ENCODE measurements at regions not wholly inside any gene's neighbourhood (a gene's known extent, or its start where the extent isn't known, plus 50 kb on each side); places are given as distances from the start of the nearest gene placed in this dataset.

DNA sequence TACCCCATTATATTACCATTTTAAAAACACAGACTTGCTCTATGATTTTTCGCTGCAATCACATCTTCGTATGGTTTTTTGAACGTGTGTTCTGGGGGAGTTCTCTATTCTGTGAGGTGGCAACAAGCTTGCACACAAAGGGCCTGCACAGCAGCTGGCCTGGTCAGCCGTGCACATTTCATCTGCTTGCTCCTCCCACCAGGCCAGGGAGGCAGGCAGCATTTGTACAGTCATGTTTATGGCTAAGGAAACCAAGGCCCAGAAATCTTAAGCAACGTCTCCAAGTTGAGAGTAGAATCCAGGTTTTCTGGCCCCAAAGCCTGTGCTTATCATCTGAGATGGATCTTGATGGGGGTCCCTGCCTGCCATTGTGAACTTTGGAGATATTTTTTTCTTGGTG lies 106.4 kb upstream of the SMIM21 start:
- Mint-ChIP-seq H3K4me1 (peaks cover 10% of the 10 kb centered on the region), H3K36me3 (ENCODE audit: low read depth) (no peaks in the 10 kb centered on the region), H3K27ac (no peak overlapping the region), H3K4me3 (no peak overlapping the region), H3K27me3 (ENCODE audit: insufficient read depth) (no peaks in the 10 kb centered on the region), H3K9me3 (no peaks in the 10 kb centered on the region)
- Histone ChIP-seq H3K9me3 (ENCODE audit: control insufficient read depth, low read length) (no peaks in the 10 kb centered on the region), H3K4me3 (ENCODE audit: low read length) (no peak overlapping the region), H3K27ac (ENCODE audit: low read depth, low read length) (no peak overlapping the region), H3K36me3 (ENCODE audit: control insufficient read depth, insufficient read depth, low read length) (no peaks in the 10 kb centered on the region), H3K27me3 (ENCODE audit: control insufficient read depth, insufficient read depth, low read length, poor library complexity, severe bottlenecking) (no peaks in the 10 kb centered on the region), H3K9ac (ENCODE audit: extremely low read depth, low read length, poor library complexity, severe bottlenecking) (no peak overlapping the region), H3K4me1 (ENCODE audit: control insufficient read depth, insufficient read depth, low read length) (no peaks in the 10 kb centered on the region)
- WGBS, 2 experiments (ENCODE audit: insufficient coverage in 1 of 2, insufficient read length in 1 of 2), result 85 to 100% methylated on average over 1 to 5 of the region's 5 CpGs
- TF ChIP-seq, protein P1, sequence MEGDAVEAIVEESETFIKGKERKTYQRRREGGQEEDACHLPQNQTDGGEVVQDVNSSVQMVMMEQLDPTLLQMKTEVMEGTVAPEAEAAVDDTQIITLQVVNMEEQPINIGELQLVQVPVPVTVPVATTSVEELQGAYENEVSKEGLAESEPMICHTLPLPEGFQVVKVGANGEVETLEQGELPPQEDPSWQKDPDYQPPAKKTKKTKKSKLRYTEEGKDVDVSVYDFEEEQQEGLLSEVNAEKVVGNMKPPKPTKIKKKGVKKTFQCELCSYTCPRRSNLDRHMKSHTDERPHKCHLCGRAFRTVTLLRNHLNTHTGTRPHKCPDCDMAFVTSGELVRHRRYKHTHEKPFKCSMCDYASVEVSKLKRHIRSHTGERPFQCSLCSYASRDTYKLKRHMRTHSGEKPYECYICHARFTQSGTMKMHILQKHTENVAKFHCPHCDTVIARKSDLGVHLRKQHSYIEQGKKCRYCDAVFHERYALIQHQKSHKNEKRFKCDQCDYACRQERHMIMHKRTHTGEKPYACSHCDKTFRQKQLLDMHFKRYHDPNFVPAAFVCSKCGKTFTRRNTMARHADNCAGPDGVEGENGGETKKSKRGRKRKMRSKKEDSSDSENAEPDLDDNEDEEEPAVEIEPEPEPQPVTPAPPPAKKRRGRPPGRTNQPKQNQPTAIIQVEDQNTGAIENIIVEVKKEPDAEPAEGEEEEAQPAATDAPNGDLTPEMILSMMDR (conservative IDR thresholded peaks at IDR 0.05), result no peak
- DNase-seq, result no peak

DNA sequence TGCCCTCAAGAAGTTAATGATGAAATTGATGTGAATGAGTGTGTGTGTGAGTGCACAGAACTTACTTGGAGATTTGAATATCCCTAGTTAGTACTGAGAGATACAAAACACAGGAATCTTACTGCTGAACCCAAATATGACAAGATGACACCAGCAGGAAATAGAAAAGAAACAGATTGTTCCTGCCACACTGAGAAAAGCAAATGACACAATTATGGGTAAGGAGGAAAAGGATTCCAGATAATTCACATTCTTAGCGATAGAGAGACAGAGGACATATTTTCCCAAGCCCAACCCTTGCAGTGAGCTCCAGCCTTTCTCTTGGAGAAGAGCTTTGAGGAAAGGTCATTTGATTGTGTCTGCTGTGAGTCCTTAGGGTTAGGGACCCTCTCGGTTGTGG lies 105.7 kb upstream of the SMIM21 start:
- Histone ChIP-seq H3K9me3 (ENCODE audit: control insufficient read depth, low read length) (no peaks in the 10 kb centered on the region), H3K4me1 (ENCODE audit: control insufficient read depth, insufficient read depth, low read length) (no peaks in the 10 kb centered on the region), H3K36me3 (ENCODE audit: control insufficient read depth, insufficient read depth, low read length) (no peaks in the 10 kb centered on the region), H3K9ac (ENCODE audit: extremely low read depth, low read length, poor library complexity, severe bottlenecking) (no peak overlapping the region), H3K4me3 (ENCODE audit: low read length) (no peak overlapping the region), H3K27me3 (ENCODE audit: control insufficient read depth, insufficient read depth, low read length, poor library complexity, severe bottlenecking) (no peaks in the 10 kb centered on the region), H3K27ac (ENCODE audit: low read depth, low read length) (no peak overlapping the region)
- WGBS, 2 experiments (ENCODE audit: insufficient coverage in 1 of 2, insufficient read length in 1 of 2), result 82 to 100% methylated on average over 1 to 2 of the region's 2 CpGs
- peaks cover 10% of the 10 kb centered on the region for H3K4me1 Mint-ChIP-seq
- H3K27me3 Mint-ChIP-seq (ENCODE audit: insufficient read depth), result no peaks in the 10 kb centered on the region
- TF ChIP-seq, protein P1 (conservative IDR thresholded peaks at IDR 0.05), result no peak
- H3K27ac Mint-ChIP-seq, result no peak overlapping the region
- DNase-seq, result no peak
- H3K36me3 Mint-ChIP-seq (ENCODE audit: low read depth), result no peaks in the 10 kb centered on the region
- H3K9me3 Mint-ChIP-seq, result no peaks in the 10 kb centered on the region
- no peak overlapping the region for H3K4me3 Mint-ChIP-seq

DNA sequence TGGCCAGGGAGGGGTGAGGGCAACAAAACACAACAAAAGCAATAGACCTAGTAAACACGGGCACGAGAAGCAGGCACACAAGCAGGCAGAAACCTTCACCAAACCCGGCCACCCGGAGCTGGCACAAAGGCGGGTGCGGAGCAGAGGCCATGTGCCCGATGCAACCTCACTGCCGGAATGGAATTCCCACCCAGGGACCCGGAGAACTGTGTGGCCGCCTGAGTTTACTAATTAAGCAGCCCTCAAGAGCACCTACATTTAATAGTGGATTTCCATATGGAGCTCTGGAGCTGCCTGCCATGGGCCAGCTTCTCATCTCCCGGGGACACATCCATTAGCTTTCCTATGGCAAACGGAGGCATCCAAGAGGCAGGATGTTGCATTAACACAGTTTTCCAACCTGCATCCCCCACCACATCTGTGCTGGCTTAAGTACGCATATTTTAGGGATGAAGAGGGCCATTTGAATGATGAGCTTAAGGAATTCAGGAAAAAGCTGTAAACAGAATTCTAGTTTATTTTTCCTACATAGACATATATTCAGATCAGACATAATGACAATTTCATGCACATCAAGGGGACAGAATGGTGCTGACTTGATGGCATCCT lies 104.5 kb upstream of the SMIM21 start:
- Histone ChIP-seq H3K9ac (ENCODE audit: extremely low read depth, low read length, poor library complexity, severe bottlenecking) (no peak overlapping the region), H3K4me3 (ENCODE audit: low read length) (no peak overlapping the region), H3K9me3 (ENCODE audit: control insufficient read depth, low read length) (no peaks in the 10 kb centered on the region), H3K36me3 (ENCODE audit: control insufficient read depth, insufficient read depth, low read length) (no peaks in the 10 kb centered on the region), H3K4me1 (ENCODE audit: control insufficient read depth, insufficient read depth, low read length) (no peaks in the 10 kb centered on the region), H3K27ac (ENCODE audit: low read depth, low read length) (no peak overlapping the region), H3K27me3 (ENCODE audit: control insufficient read depth, insufficient read depth, low read length, poor library complexity, severe bottlenecking) (no peaks in the 10 kb centered on the region)
- TF ChIP-seq, protein P1 (conservative IDR thresholded peaks at IDR 0.05), result no peak
- H3K27ac Mint-ChIP-seq, result no peak overlapping the region
- no peak overlapping the region for H3K4me3 Mint-ChIP-seq
- no peaks in the 10 kb centered on the region for H3K27me3 Mint-ChIP-seq (ENCODE audit: insufficient read depth)
- peaks cover 10% of the 10 kb centered on the region for H3K4me1 Mint-ChIP-seq
- no peaks in the 10 kb centered on the region for H3K9me3 Mint-ChIP-seq
- 92 to 97% methylated on average over 5 to 12 of the region's 13 CpGs for WGBS, 2 experiments (ENCODE audit: insufficient coverage in 1 of 2, insufficient read length in 1 of 2)
- no peak for DNase-seq
- H3K36me3 Mint-ChIP-seq (ENCODE audit: low read depth), result no peaks in the 10 kb centered on the region

Data from endodermal cell (in vitro differentiated cells).